K562 (cell line): ENCODE measurements at regions not wholly inside any gene's neighbourhood (a gene's known extent, or its start where the extent isn't known, plus 50 kb on each side); places are given as distances from the start of the nearest gene placed in this dataset.

Source experiments
- ATAC-seq: fragments of 200-7000 bp; cut with Tn5 transposase; 3 replicates; pipeline ENCODE4 v1.9.1; 2020; ENCODE audit warnings: moderate library complexity
- BruUV-seq: library from RNA; stranded (reverse); fragments of 400-500 nt; replicated peaks from 2 replicates; lab custom pipeline; 2021; lab: Mats Ljungman, UMichigan
- CTCF ChIA-PET: fragments of 300-600 bp; formaldehyde crosslinking; extraction: SDS; loops from one replicate; lab custom pipeline; 2021; ENCODE audit warnings: low intra/inter-chr PET ratio; lab: Yijun Ruan, JAX
- POLR2A ChIA-PET: fragments of 300-600, 350-650 bp; sonication (Branson Sonifier 250); formaldehyde crosslinking; extraction: SDS; loops from one replicate; lab custom pipeline; 2021; ENCODE audit warnings: antibody characterized with exemption, inconsistent platforms; lab: Yijun Ruan, JAX
- DNase-seq, 4 experiments: peaks; one replicate each; pipeline versions ENCODE4 v3.0.0 to v3.0.0-alpha.2; 2011 to 2018; ENCODE audit warnings: low spot score in 3 of 4, mixed read lengths in 3 of 4; ENCODE audit errors: extremely low read depth in 1 of 4
- FAIRE-seq: peaks from 2 replicates; lab custom pipeline; 2011; peaks lifted over from hg19 to GRCh38; lab: Jason Lieb, UNC
- H2AFZ ChIP-seq: 2 replicates; pipeline ENCODE4 v1.6.0; 2011; ENCODE audit warnings: low read depth, low read length, control low read depth, inconsistent platforms
- H3K27ac ChIP-seq: fragments of 200-600 bp; 3 replicates; pipeline ENCODE4 v1.8.0; 2011; ENCODE audit warnings: low read depth, mild to moderate bottlenecking, control low read depth, inconsistent platforms, low read length, moderate library complexity, mixed read lengths; ENCODE audit errors: extremely low read depth
- H3K27me3 ChIP-seq, 2 experiments: fragments of 300-600 bp in 1 of 2; 2 replicates in 1 of 2; 3 replicates in 1 of 2; pipeline versions ENCODE4 v1.6.0 to v1.8.0; 2011; ENCODE audit warnings: inconsistent platforms in 2 of 2, low read length in 2 of 2, mild to moderate bottlenecking in 1 of 2, mixed read lengths in 1 of 2, moderate library complexity in 1 of 2; ENCODE audit not compliant: control insufficient read depth in 2 of 2, insufficient read depth in 2 of 2
- H3K36me3 ChIP-seq: fragments of 300-600 bp; 3 replicates; pipeline ENCODE4 v1.8.0; 2011; ENCODE audit warnings: mild to moderate bottlenecking, low read length, inconsistent platforms; ENCODE audit not compliant: control insufficient read depth, insufficient read depth
- H3K4me1 ChIP-seq, 2 experiments: fragments of 200-600 bp in 1 of 2; replicated peaks in 1 of 2; 2 replicates in 1 of 2; 3 replicates in 1 of 2; pipeline versions ENCODE4 v1.5.1 to v1.8.0; 2011; ENCODE audit warnings: inconsistent platforms in 2 of 2, low read length in 2 of 2, mild to moderate bottlenecking in 1 of 2, mixed read lengths in 1 of 2, moderate library complexity in 1 of 2; ENCODE audit not compliant: control insufficient read depth in 2 of 2, insufficient read depth in 2 of 2
- H3K4me2 ChIP-seq: 2 replicates; pipeline ENCODE4 v1.6.1; 2011; ENCODE audit warnings: low read length, control low read depth, inconsistent platforms, mixed read lengths; ENCODE audit not compliant: insufficient read depth
- H3K4me3 ChIP-seq: fragments of 200-600 bp; sonication (generic), shearing (Covaris generic); 2 replicates; pipeline ENCODE4 v1.5.1; 2016; ENCODE audit warnings: control low read depth, inconsistent platforms
- H3K79me2 ChIP-seq: fragments of 200-600 bp; 3 replicates; pipeline ENCODE4 v1.8.0; 2011; ENCODE audit warnings: low read length, inconsistent platforms; ENCODE audit not compliant: control insufficient read depth, insufficient read depth
- H3K9ac ChIP-seq, 2 experiments: 2 replicates each; pipeline versions ENCODE4 v1.6.0 to v1.6.1; 2011; ENCODE audit warnings: low read depth in 2 of 2, low read length in 2 of 2, control low read depth in 1 of 2, inconsistent platforms in 1 of 2, mild to moderate bottlenecking in 1 of 2, mixed read lengths in 1 of 2; ENCODE audit not compliant: insufficient read depth in 1 of 2
- H3K9me1 ChIP-seq: one replicate; pipeline ENCODE4 v1.6.0; 2011; ENCODE audit warnings: inconsistent platforms, mild to moderate bottlenecking, low read length, moderate library complexity; ENCODE audit not compliant: control insufficient read depth, insufficient read depth
- H3K9me3 ChIP-seq: replicated peaks from 2 replicates; pipeline ENCODE4 v1.5.1; 2011; ENCODE audit warnings: low read depth, low read length, inconsistent platforms; ENCODE audit not compliant: control insufficient read depth, insufficient read depth
- H4K20me1 ChIP-seq: replicated peaks from 2 replicates; pipeline ENCODE4 v1.6.1; 2011; ENCODE audit warnings: low read length, inconsistent platforms, mixed read lengths; ENCODE audit not compliant: control insufficient read depth, insufficient read depth
- ATF7 ChIP-seq: fragments of 450-650 bp; IDR thresholded peaks from 2 replicates; pipeline ENCODE4 v1.7.1; 2014; ENCODE audit warnings: mild to moderate bottlenecking, moderate library complexity
- CEBPG ChIP-seq, 3 experiments: fragments of 200-800 bp in 1 of 3; sonication (Bioruptor generic) in 1 of 3; sonication (generic) in 1 of 3; formaldehyde crosslinking in 1 of 3; IDR thresholded peaks in 2 of 3; conservative IDR thresholded peaks in 1 of 3; 2 replicates each; pipeline versions ENCODE4 v1.6.1 to v1.8.0; 2016 to 2022; ENCODE audit warnings: missing compliant biosample characterization in 2 of 3, missing genetic modification characterization in 2 of 3, mild to moderate bottlenecking in 1 of 3, missing genetic modification reagents in 1 of 3
- CTCF ChIP-seq, 3 experiments: IDR thresholded peaks in 2 of 3; conservative IDR thresholded peaks in 1 of 3; 2 replicates each; pipeline ENCODE4 v1.5.1; 2011 to 2012; ENCODE audit warnings: low read length in 3 of 3, mild to moderate bottlenecking in 3 of 3, control low read depth in 2 of 3, improper control_type of control experiment in 1 of 3, inconsistent platforms in 1 of 3, low read depth in 1 of 3, mixed read lengths in 1 of 3, moderate library complexity in 1 of 3; ENCODE audit not compliant: insufficient read depth in 2 of 3
- HINFP ChIP-seq: fragments of 450-650 bp; conservative IDR thresholded peaks from 2 replicates; pipeline ENCODE4 v1.6.1; 2016; ENCODE audit warnings: missing genetic modification characterization, low read depth, mild to moderate bottlenecking, control low read depth, missing compliant biosample characterization
- L3MBTL2 ChIP-seq: fragments of 450-650 bp; IDR thresholded peaks from 2 replicates; pipeline ENCODE4 v1.6.1; 2016; ENCODE audit warnings: mild to moderate bottlenecking, moderate library complexity
- MAFG ChIP-seq: fragments of 450-650 bp; conservative IDR thresholded peaks from 2 replicates; pipeline ENCODE4 v1.6.1; 2016; ENCODE audit warnings: missing genetic modification characterization, missing compliant biosample characterization
- MEIS2 ChIP-seq: fragments of 450-650 bp; IDR thresholded peaks from 2 replicates; pipeline ENCODE4 v1.6.1; 2014; ENCODE audit warnings: mild to moderate bottlenecking; ENCODE audit not compliant: partially characterized antibody
- NFE2 ChIP-seq: IDR thresholded peaks from 2 replicates; pipeline ENCODE4 v1.6.1; 2014; ENCODE audit warnings: antibody characterized with exemption, low read depth
- SOX6 ChIP-seq: fragments of 450-650 bp; IDR thresholded peaks from 2 replicates; pipeline ENCODE4 v1.6.1; 2014; ENCODE audit warnings: mild to moderate bottlenecking
- TARDBP ChIP-seq: fragments of 450-650 bp; IDR thresholded peaks from 2 replicates; pipeline ENCODE4 v1.6.1; 2016
- TRIM24 ChIP-seq, 2 experiments: fragments of 450-650 bp; IDR thresholded peaks; 2 replicates each; pipeline ENCODE4 v1.6.1; 2016
- ZNF384 ChIP-seq: IDR thresholded peaks from 2 replicates; pipeline ENCODE4 v1.6.1; 2012; ENCODE audit warnings: low read depth, low read length, improper control_type of control experiment
- ZNF431 ChIP-seq: sonication (generic); formaldehyde crosslinking; IDR thresholded peaks from 2 replicates; pipeline ENCODE4 v1.8.0; 2022; ENCODE audit warnings: mild to moderate bottlenecking, missing genetic modification reagents
- WGBS: fragments of 100-300 bp; shearing (Covaris generic); methylation state at CpG from one replicate; pipeline ENCODE4 v1.1.6; 2016; ENCODE audit warnings: low coverage, mixed read lengths; ENCODE audit not compliant: insufficient coverage; ENCODE audit errors: missing lambda C conversion rate; 5-methylcytosine and 5-hydroxymethylcytosine counted together
- in situ Hi-C: fragments of 300-500 bp; cut with MboI; formaldehyde crosslinking; loops from 4 replicates; pipeline ENCODE4 v1.15.0; 2018; ENCODE audit warnings: inconsistent platforms, mixed read lengths
- intact Hi-C: fragments of 100-400 bp; cut with micrococcal nuclease; formaldehyde crosslinking; loops from 2 replicates; pipeline ENCODE4 v1.14.2; 2022
- TF ChIP-seq, protein P1 (sequence below): fragments of 250-450 bp; sonication (Bioruptor Pico); IDR thresholded peaks from 2 replicates; pipeline ENCODE4 v1.5.0; 2021
- TF ChIP-seq, protein P2 (sequence below): fragments of 250-450 bp; sonication (Bioruptor Pico); IDR thresholded peaks from 2 replicates; pipeline ENCODE4 v1.5.0; 2020; ENCODE audit warnings: mild to moderate bottlenecking, borderline replicate concordance

DNA sequence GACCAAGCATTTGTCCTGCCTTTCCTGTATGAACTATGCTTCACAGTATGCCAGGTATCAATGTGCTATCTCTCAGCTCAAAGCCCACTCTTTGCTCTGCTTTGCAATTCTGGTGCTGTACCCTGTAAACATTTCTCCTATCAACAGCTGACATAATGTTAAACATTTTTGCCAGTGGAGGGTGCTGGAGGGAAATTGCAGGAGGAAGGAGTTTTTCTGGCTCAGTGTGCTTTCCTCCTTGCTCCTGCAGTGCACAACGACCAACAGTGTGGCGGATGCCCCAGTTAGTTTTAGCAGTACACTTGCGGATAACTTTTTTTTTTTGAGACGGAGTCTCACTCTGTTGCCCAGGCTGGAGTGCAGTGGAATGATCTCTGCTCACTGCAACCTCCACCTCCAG lies 67.1 kb upstream of the PTGFRN start (continued):
- TF ChIP-seq TARDBP: no peak
- TF ChIP-seq MEIS2: no peak
- 0 out of 2 replicates have a peak, but pooled peaks have one; percentile 14 for TF ChIP-seq SOX6
- TF ChIP-seq ATF7: peak; percentile 24; the same call in 1 of the 2 replicates
- TF ChIP-seq, protein P1, sequence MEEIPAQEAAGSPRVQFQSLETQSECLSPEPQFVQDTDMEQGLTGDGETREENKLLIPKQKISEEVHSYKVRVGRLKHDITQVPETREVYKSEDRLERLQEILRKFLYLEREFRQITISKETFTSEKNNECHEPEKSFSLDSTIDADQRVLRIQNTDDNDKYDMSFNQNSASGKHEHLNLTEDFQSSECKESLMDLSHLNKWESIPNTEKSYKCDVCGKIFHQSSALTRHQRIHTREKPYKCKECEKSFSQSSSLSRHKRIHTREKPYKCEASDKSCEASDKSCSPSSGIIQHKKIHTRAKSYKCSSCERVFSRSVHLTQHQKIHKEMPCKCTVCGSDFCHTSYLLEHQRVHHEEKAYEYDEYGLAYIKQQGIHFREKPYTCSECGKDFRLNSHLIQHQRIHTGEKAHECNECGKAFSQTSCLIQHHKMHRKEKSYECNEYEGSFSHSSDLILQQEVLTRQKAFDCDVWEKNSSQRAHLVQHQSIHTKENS (CRISPR knock-in tag): no peak
- TF ChIP-seq L3MBTL2: 0 out of 2 replicates have a peak, but pooled peaks have one; percentile 14
- TF ChIP-seq CTCF (IDR thresholded peaks at IDR 0.05 in 2 of 3, conservative IDR thresholded peaks at IDR 0.05 in 1 of 3; ENCODE audit: insufficient read depth in 2 of 3, low read depth in 1 of 3, low read length in 3 of 3): peak; percentile 39 to 66 (median 53); a peak in 5 of 6 replicates

- no peaks in the 10 kb centered on the region for H3K79me2 ChIP-seq
- POLR2A ChIA-PET: no interaction called here
- H3K4me1 ChIP-seq: peaks cover 5 to 23% of the 10 kb centered on the region in 2 experiments
- DNase-seq (no peak), FAIRE-seq (no peak), ATAC-seq (no peak)
- H3K9me3 ChIP-seq: no peaks in the 10 kb centered on the region
- H4K20me1 ChIP-seq: no peaks in the 10 kb centered on the region
- H3K9me1 ChIP-seq: no peaks in the 10 kb centered on the region
- H3K27me3 ChIP-seq: no peaks in the 10 kb centered on the region
- in situ Hi-C loops (no loop called here), intact Hi-C loops (loop anchor here (5.0 kb wide), 1 partner anchor 73 kb away; no protein-coding TSS in a partner anchor)
- no peak overlapping the region for H3K9ac ChIP-seq
- H3K36me3 ChIP-seq: no peaks in the 10 kb centered on the region
- no peak overlapping the region for H3K4me2 ChIP-seq
- no TSS peak for BruUV-seq
- H3K4me3 ChIP-seq: no peak overlapping the region
- H2AFZ ChIP-seq: no peak overlapping the region
- 80% methylated on average over 1 of the region's 1 CpG for WGBS
- no peak overlapping the region for H3K27ac ChIP-seq
- CTCF ChIA-PET: no interaction called here
- TF ChIP-seq, protein P2, sequence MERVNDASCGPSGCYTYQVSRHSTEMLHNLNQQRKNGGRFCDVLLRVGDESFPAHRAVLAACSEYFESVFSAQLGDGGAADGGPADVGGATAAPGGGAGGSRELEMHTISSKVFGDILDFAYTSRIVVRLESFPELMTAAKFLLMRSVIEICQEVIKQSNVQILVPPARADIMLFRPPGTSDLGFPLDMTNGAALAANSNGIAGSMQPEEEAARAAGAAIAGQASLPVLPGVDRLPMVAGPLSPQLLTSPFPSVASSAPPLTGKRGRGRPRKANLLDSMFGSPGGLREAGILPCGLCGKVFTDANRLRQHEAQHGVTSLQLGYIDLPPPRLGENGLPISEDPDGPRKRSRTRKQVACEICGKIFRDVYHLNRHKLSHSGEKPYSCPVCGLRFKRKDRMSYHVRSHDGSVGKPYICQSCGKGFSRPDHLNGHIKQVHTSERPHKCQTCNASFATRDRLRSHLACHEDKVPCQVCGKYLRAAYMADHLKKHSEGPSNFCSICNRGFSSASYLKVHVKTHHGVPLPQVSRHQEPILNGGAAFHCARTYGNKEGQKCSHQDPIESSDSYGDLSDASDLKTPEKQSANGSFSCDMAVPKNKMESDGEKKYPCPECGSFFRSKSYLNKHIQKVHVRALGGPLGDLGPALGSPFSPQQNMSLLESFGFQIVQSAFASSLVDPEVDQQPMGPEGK: no peak
- TF ChIP-seq ZNF431 (CRISPR knock-in tag) (no peak), MAFG (no peak), TRIM24 (IDR thresholded peaks at IDR 0.05) (peak; percentile 57 to 76; a peak in 3 of 4 replicates), ZNF384 (no peak), HINFP (tag) (no peak), NFE2 (no peak), CEBPG (CRISPR knock-in tag; IDR thresholded peaks at IDR 0.05) (no peak), CEBPG (tag; conservative IDR thresholded peaks at IDR 0.05 in 1 of 2, IDR thresholded peaks at IDR 0.05 in 1 of 2) (peak; percentile 61; a peak in 2 of 4 replicates)
Observed at GRCh38 chr1:116844775-116845174, 64.9 kb upstream of the PTGFRN start.
